Rectal smooth muscle tissue (tissue), 1 donor: ENCODE measurements at regions not wholly inside any gene's neighbourhood (a gene's known extent, or its start where the extent isn't known, plus 50 kb on each side); places are given as distances from the start of the nearest gene placed in this dataset.

Source experiments
- H3K27ac ChIP-seq: one replicate; pipeline ENCODE4 v1.7.0; 2013; ENCODE audit warnings: low read depth, low read length, inconsistent platforms
- H3K27me3 ChIP-seq: one replicate; pipeline ENCODE4 v1.7.0; 2013; ENCODE audit warnings: low read length; ENCODE audit not compliant: control insufficient read depth, insufficient read depth
- H3K36me3 ChIP-seq: one replicate; pipeline ENCODE4 v1.7.0; 2013; ENCODE audit warnings: low read length; ENCODE audit not compliant: control insufficient read depth, insufficient read depth
- H3K4me1 ChIP-seq: one replicate; pipeline ENCODE4 v1.7.0; 2013; ENCODE audit warnings: low read length; ENCODE audit not compliant: control insufficient read depth, insufficient read depth
- H3K4me3 ChIP-seq: one replicate; pipeline ENCODE4 v1.7.0; 2013; ENCODE audit warnings: low read length
- H3K9ac ChIP-seq: one replicate; pipeline ENCODE4 v1.7.0; 2013; ENCODE audit warnings: low read length

- Histone ChIP-seq H3K9ac (no peak overlapping the region), H3K27ac (no peak overlapping the region), H3K27me3 (no peaks in the 10 kb centered on the region)
Measured at GRCh38 chr22:27152883-27153282, 495.5 kb downstream of the MIAT start.

GRCh38 chr22:27153386-27153785 is 496.0 kb downstream of the MIAT start:
- Histone ChIP-seq H3K27me3 (no peaks in the 10 kb centered on the region), H3K36me3 (no peaks in the 10 kb centered on the region), H3K27ac (no peak overlapping the region), H3K4me1 (no peaks in the 10 kb centered on the region), H3K4me3 (no peak overlapping the region), H3K9ac (no peak overlapping the region)

More at GRCh38 chr22:27152883-27153282, 495.5 kb downstream of the MIAT start:
- no peak overlapping the region for H3K4me3 ChIP-seq
- no peaks in the 10 kb centered on the region for H3K4me1 ChIP-seq
- H3K36me3 ChIP-seq = no peaks in the 10 kb centered on the region

- no peaks in the 10 kb centered on the region for H3K27me3 ChIP-seq
- no peak overlapping the region for H3K9ac ChIP-seq
- H3K27ac ChIP-seq = no peak overlapping the region
- no peaks in the 10 kb centered on the region for H3K4me1 ChIP-seq
- H3K36me3 ChIP-seq = no peaks in the 10 kb centered on the region
- H3K4me3 ChIP-seq = no peak overlapping the region
Measured at GRCh38 chr22:27154717-27155116, 497.3 kb downstream of the MIAT start.

GRCh38 chr22:27156821-27157489 is 499.6 kb downstream of the MIAT start:
- H3K36me3 ChIP-seq = no peaks in the 10 kb centered on the region
- no peaks in the 10 kb centered on the region for H3K4me1 ChIP-seq
- no peak overlapping the region for H3K27ac ChIP-seq
- no peak overlapping the region for H3K9ac ChIP-seq
- H3K27me3 ChIP-seq = no peaks in the 10 kb centered on the region
- no peak overlapping the region for H3K4me3 ChIP-seq

- no peak overlapping the region for H3K4me3 ChIP-seq
- H3K4me1 ChIP-seq = no peaks in the 10 kb centered on the region
- no peaks in the 10 kb centered on the region for H3K36me3 ChIP-seq
- H3K9ac ChIP-seq = no peak overlapping the region
- no peak overlapping the region for H3K27ac ChIP-seq
- no peaks in the 10 kb centered on the region for H3K27me3 ChIP-seq
Measured at GRCh38 chr22:27157666-27158370, 500.4 kb downstream of the MIAT start.

- Histone ChIP-seq H3K4me1 (no peaks in the 10 kb centered on the region), H3K27ac (no peak overlapping the region), H3K9ac (no peak overlapping the region), H3K36me3 (no peaks in the 10 kb centered on the region), H3K4me3 (no peak overlapping the region), H3K27me3 (no peaks in the 10 kb centered on the region)
Measured at GRCh38 chr22:27159016-27159415, 501.6 kb downstream of the MIAT start.

GRCh38 chr22:27159716-27160295 is 502.4 kb downstream of the MIAT start:
- H3K27ac ChIP-seq = no peak overlapping the region
- H3K36me3 ChIP-seq = no peaks in the 10 kb centered on the region
- H3K4me3 ChIP-seq = no peak overlapping the region
- no peak overlapping the region for H3K9ac ChIP-seq
- no peaks in the 10 kb centered on the region for H3K27me3 ChIP-seq
- no peaks in the 10 kb centered on the region for H3K4me1 ChIP-seq

GRCh38 chr22:27163162-27164137 is 506.1 kb downstream of the MIAT start:
- H3K9ac ChIP-seq = no peak overlapping the region
- no peaks in the 10 kb centered on the region for H3K36me3 ChIP-seq
- no peaks in the 10 kb centered on the region for H3K27me3 ChIP-seq
- H3K27ac ChIP-seq = no peak overlapping the region
- H3K4me3 ChIP-seq = no peak overlapping the region
- no peaks in the 10 kb centered on the region for H3K4me1 ChIP-seq

GRCh38 chr22:27164781-27165503 is 507.6 kb downstream of the MIAT start:
- no peaks in the 10 kb centered on the region for H3K36me3 ChIP-seq
- H3K4me1 ChIP-seq = no peaks in the 10 kb centered on the region
- no peak overlapping the region for H3K4me3 ChIP-seq
- H3K27ac ChIP-seq = no peak overlapping the region
- H3K9ac ChIP-seq = no peak overlapping the region
- H3K27me3 ChIP-seq = no peaks in the 10 kb centered on the region

GRCh38 chr22:27168681-27169080 is 511.3 kb downstream of the MIAT start:
- Histone ChIP-seq H3K4me3 (no peak overlapping the region), H3K27me3 (no peaks in the 10 kb centered on the region), H3K36me3 (no peaks in the 10 kb centered on the region), H3K9ac (no peak overlapping the region), H3K4me1 (peaks cover 3% of the 10 kb centered on the region), H3K27ac (no peak overlapping the region)

GRCh38 chr22:27170491-27170890 is 513.1 kb downstream of the MIAT start:
- no peaks in the 10 kb centered on the region for H3K36me3 ChIP-seq
- no peak overlapping the region for H3K9ac ChIP-seq
- peaks cover 3% of the 10 kb centered on the region for H3K4me1 ChIP-seq
- no peak overlapping the region for H3K4me3 ChIP-seq
- H3K27ac ChIP-seq = no peak overlapping the region
- H3K27me3 ChIP-seq = no peaks in the 10 kb centered on the region
